DND-41 (cell line): ENCODE measurements at regions not wholly inside any gene's neighbourhood (a gene's known extent, or its start where the extent isn't known, plus 50 kb on each side); places are given as distances from the start of the nearest gene placed in this dataset.
"Not testable (repeated sequence)": the region's sequence is repeated elsewhere in the genome, so short reads cannot be mapped to it uniquely, and the experiment has no call there.

Experiments
- ATAC-seq: fragments of 200-7000 bp; cut with Tn5 transposase; 3 replicates; pipeline ENCODE4 v1.9.1; 2021; ENCODE audit warnings: low read depth; ENCODE audit not compliant: insufficient read depth
- DNase-seq: peaks from one replicate; pipeline ENCODE4 v3.0.0-alpha.2; 2020
- H2AFZ ChIP-seq: 2 replicates; pipeline ENCODE4 v1.6.0; 2012; ENCODE audit warnings: low read depth, low read length
- H3K27ac ChIP-seq: 2 replicates; pipeline ENCODE4 v1.5.1; 2012; ENCODE audit warnings: low read length, inconsistent platforms
- H3K27me3 ChIP-seq: fragments of 200-600 bp; sonication (generic); 2 replicates; pipeline ENCODE4 v1.6.0; 2012; ENCODE audit warnings: low read length, mild to moderate bottlenecking, inconsistent platforms; ENCODE audit not compliant: insufficient read depth, poor library complexity
- H3K36me3 ChIP-seq: 2 replicates; pipeline ENCODE4 v1.5.1; 2012; ENCODE audit warnings: low read length, inconsistent platforms; ENCODE audit not compliant: insufficient read depth
- H3K4me1 ChIP-seq: 2 replicates; pipeline ENCODE4 v1.5.1; 2012; ENCODE audit warnings: mild to moderate bottlenecking, low read length; ENCODE audit not compliant: insufficient read depth
- H3K4me2 ChIP-seq: 2 replicates; pipeline ENCODE4 v1.6.0; 2012; ENCODE audit warnings: mild to moderate bottlenecking, moderate library complexity, low read length, inconsistent platforms; ENCODE audit not compliant: insufficient read depth
- H3K4me3 ChIP-seq, 2 experiments: fragments of 200-600 bp in 1 of 2; shearing (Covaris generic) in 1 of 2; 2 replicates each; pipeline ENCODE4 v1.5.1; 2012 to 2016; ENCODE audit warnings: inconsistent platforms in 2 of 2, low read length in 2 of 2, mild to moderate bottlenecking in 2 of 2, low read depth in 1 of 2, moderate library complexity in 1 of 2
- H3K79me2 ChIP-seq: 2 replicates; pipeline ENCODE4 v1.6.0; 2012; ENCODE audit warnings: low read length, inconsistent platforms; ENCODE audit not compliant: insufficient read depth
- H3K9ac ChIP-seq: 2 replicates; pipeline ENCODE4 v1.6.0; 2012; ENCODE audit warnings: low read depth, mild to moderate bottlenecking, inconsistent platforms, low read length, moderate library complexity
- H3K9me3 ChIP-seq: 2 replicates; pipeline ENCODE4 v1.5.1; 2012; ENCODE audit warnings: low read length, moderate library complexity, mild to moderate bottlenecking, inconsistent platforms; ENCODE audit not compliant: insufficient read depth, severe bottlenecking
- H4K20me1 ChIP-seq: 2 replicates; pipeline ENCODE4 v1.6.0; 2012; ENCODE audit warnings: low read length; ENCODE audit not compliant: insufficient read depth
- EZH2 ChIP-seq: IDR thresholded peaks from 3 replicates; pipeline ENCODE4 v1.6.1; 2012; ENCODE audit warnings: borderline replicate concordance, low read depth, mild to moderate bottlenecking, moderate library complexity, low read length, inconsistent platforms; ENCODE audit not compliant: severe bottlenecking
- TF ChIP-seq, protein P1 (sequence below): IDR thresholded peaks from 2 replicates; pipeline ENCODE4 v1.5.1; 2012; ENCODE audit warnings: borderline replicate concordance, low read length, moderate library complexity, mild to moderate bottlenecking; ENCODE audit not compliant: poor library complexity, severe bottlenecking; ENCODE audit errors: extremely low read depth

DNA sequence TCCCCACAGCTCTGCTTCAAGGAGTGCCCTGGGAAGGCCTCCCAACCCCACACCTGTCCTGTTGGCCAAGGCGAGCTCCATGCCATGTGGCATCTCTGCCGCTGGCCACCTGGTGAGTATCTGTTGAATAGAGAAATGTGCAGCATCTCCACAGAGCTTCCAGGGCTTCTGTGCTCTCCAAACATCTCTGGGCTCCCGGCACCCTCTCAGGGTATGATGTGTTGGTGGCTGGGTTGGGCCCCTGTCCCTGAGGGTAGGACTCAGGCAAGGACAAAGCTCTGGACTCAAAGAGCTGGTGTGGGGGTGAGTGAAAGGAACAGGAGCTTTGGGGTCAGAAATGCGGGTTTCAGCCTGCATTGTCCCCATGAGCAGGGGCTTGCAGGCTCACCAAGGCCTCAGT is 88.6 kb downstream of the TMEM121 start:
- ATAC-seq, H3K4me2 ChIP-seq, H3K9ac ChIP-seq, H3K4me3 ChIP-seq, H3K36me3 ChIP-seq, H4K20me1 ChIP-seq, H3K27ac ChIP-seq, H2AFZ ChIP-seq, H3K27me3 ChIP-seq, H3K4me1 ChIP-seq, H3K9me3 ChIP-seq, H3K79me2 ChIP-seq, DNase-seq: not testable (repeated sequence)

DNA sequence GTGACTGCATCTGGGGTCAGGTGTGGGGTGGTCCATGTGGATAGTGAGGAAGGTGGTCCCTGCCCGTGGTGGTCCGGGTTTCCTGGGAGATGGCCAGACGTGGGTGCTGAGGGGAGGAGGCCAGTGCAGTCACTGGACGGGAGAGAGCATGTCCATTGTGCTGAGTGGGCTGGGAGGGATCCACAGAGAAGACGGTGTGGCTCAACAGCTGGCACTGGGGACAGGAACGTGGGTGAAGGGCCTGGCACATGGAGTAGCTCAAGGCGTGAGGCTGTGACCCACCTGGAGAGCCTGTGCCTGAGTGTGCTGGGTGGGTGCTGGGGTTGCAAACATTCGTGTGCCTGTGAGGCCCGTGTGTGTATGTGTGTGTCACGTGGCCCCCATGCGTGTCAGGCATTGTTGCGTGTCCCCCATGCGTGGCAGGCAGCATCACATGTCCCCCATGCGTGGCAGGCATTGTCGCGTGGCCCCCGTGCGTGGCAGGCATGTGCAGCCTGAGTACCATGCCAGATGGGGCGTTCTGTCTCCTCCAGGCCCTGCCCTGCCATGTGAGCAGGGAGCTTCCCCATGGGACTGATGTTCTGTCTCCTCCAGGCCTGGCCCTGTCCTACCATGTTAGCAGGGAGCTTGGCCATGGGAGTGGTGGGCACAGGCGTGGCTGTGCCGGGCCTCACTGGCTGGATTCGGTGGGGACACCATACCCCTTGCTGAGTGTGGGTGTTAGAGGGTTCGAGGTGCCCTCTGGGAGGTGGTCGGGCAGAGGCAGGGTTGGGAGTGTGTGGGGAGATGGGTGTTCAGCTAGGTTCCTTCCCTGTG is 89.8 kb downstream of the TMEM121 start:
- H3K27me3 ChIP-seq, H3K79me2 ChIP-seq, H3K4me2 ChIP-seq, H2AFZ ChIP-seq, H3K4me1 ChIP-seq, H3K9ac ChIP-seq, H3K4me3 ChIP-seq, H3K9me3 ChIP-seq, H3K36me3 ChIP-seq, H4K20me1 ChIP-seq, H3K27ac ChIP-seq, DNase-seq: not testable (repeated sequence)
- 0 out of 3 replicates have a peak, but pooled peaks have one; percentile 12 for ATAC-seq

DNA sequence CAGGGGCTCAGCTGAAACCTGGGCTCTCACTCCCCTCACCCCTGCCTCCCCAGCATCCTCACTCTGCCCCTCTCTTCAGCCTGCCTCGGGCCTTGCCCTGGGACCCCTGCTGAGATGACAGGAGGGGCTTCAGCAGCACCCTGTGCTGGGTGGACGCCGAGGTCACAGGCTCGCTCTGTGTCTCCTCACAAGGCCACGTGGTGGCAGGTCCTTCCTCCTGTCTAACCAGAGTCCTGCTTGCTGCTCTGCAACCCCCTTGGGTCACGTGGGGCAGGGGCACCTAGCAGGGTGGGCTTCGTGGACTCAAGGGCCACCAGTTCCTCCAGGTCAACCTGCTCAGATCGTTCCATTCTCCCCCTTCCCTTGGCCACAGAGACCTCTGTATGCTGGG is 90.4 kb downstream of the TMEM121 start:
- no peaks in the 10 kb centered on the region for H3K9me3 ChIP-seq
- no peaks in the 10 kb centered on the region for H3K79me2 ChIP-seq
- H3K4me2 ChIP-seq: no peak overlapping the region
- H2AFZ ChIP-seq: no peak overlapping the region
- peaks cover 7% of the 10 kb centered on the region; the same call in 1 of the 2 replicates for H4K20me1 ChIP-seq
- no peak overlapping the region for H3K9ac ChIP-seq
- ATAC-seq (no peak), DNase-seq (no peak)
- no peak overlapping the region for H3K4me3 ChIP-seq
- H3K27me3 ChIP-seq: no peaks in the 10 kb centered on the region
- no peak overlapping the region for H3K27ac ChIP-seq
- TF ChIP-seq, protein P1, sequence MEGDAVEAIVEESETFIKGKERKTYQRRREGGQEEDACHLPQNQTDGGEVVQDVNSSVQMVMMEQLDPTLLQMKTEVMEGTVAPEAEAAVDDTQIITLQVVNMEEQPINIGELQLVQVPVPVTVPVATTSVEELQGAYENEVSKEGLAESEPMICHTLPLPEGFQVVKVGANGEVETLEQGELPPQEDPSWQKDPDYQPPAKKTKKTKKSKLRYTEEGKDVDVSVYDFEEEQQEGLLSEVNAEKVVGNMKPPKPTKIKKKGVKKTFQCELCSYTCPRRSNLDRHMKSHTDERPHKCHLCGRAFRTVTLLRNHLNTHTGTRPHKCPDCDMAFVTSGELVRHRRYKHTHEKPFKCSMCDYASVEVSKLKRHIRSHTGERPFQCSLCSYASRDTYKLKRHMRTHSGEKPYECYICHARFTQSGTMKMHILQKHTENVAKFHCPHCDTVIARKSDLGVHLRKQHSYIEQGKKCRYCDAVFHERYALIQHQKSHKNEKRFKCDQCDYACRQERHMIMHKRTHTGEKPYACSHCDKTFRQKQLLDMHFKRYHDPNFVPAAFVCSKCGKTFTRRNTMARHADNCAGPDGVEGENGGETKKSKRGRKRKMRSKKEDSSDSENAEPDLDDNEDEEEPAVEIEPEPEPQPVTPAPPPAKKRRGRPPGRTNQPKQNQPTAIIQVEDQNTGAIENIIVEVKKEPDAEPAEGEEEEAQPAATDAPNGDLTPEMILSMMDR: no peak
- H3K36me3 ChIP-seq: no peaks in the 10 kb centered on the region
- H3K4me1 ChIP-seq: no peaks in the 10 kb centered on the region

DNA sequence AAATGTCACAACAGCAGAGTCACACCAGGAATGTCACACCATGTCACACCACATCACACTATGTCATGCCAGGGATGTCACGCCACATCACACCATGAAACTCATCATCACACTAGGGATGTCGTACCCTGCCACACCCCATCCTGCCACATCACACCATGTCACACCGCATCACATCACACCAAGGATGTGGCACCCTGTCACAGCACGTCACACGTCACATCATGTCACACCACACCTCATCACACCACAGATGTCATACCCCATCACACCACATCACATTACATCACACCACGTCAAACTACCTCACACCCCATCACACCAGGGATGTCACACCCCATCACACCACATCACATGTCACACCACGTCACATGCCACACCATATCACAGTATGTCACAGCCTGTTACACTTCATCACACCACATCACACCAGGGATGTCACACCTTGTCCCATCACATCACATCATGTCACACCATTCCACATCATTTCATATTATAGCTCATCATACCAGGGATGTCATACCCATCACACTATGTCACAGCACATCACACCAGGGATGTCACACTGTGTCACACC is 90.9 kb downstream of the TMEM121 start:
- H3K4me3 ChIP-seq: no peak overlapping the region

DNA sequence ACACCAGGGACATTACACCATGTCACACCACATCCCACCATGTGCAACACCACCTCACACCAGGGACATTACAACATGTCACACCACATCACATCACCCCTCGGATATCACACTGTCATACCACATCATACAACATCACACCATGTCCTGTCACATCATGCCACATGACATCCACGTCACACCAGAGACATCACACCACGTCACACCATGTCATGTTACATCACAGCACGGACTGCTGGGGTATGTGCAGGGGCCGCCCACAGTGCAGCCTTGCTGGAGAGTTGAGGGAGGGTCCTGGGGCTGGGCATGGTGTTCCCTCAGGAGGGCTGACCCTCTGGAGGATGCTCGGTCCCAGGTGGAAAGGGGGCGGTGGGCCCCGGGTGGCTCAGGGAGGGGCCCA is 91.4 kb downstream of the TMEM121 start:
- H3K36me3 ChIP-seq, H3K9ac ChIP-seq, H3K4me2 ChIP-seq, H3K27me3 ChIP-seq, H2AFZ ChIP-seq, H3K79me2 ChIP-seq, H3K4me3 ChIP-seq, DNase-seq, H3K4me1 ChIP-seq, H4K20me1 ChIP-seq, ATAC-seq, H3K9me3 ChIP-seq, H3K27ac ChIP-seq: not testable (repeated sequence)

More for the DNA sequence above, 90.9 kb downstream of the TMEM121 start:
- Histone ChIP-seq H3K27me3 (no peaks in the 10 kb centered on the region), H4K20me1 (peaks cover 7% of the 10 kb centered on the region; the same call in 1 of the 2 replicates), H3K4me1 (no peaks in the 10 kb centered on the region), H3K9ac (no peak overlapping the region), H3K27ac (no peak overlapping the region), H3K9me3 (no peaks in the 10 kb centered on the region), H3K4me2 (no peak overlapping the region), H3K79me2 (no peaks in the 10 kb centered on the region), H2AFZ (no peak overlapping the region), H3K36me3 (no peaks in the 10 kb centered on the region)
- ATAC-seq (no peak), DNase-seq (no peak)
- no peak for TF ChIP-seq EZH2
- TF ChIP-seq, protein P1: no peak

DNA sequence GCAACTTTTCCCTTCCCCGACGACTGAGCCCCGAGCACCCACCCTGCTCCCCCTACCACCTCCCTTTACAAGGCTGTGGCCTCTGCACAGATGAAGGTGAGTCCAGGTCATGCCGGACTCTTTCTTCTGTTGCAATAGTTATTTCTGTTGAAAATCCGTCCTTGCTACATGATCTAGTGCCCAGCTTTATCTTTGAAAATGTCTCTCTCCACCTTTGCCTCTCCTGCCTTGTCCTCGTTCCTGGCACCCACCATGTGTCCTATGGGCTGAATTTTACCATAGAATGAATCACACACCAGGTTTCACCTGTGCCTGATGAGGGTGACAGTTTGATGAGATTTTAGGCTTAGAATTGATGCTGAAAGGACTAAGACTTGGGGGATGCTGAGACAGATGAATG is 92.9 kb downstream of the TMEM121 start:
- not testable (repeated sequence) for H2AFZ ChIP-seq, DNase-seq, H4K20me1 ChIP-seq

More for the DNA sequence above, 92.9 kb downstream of the TMEM121 start:
- not testable (repeated sequence) for H3K4me1 ChIP-seq, H3K27me3 ChIP-seq, H3K9me3 ChIP-seq, H3K4me2 ChIP-seq, ATAC-seq, H3K4me3 ChIP-seq, H3K36me3 ChIP-seq, H3K79me2 ChIP-seq, H3K9ac ChIP-seq, H3K27ac ChIP-seq
